Rectal smooth muscle tissue (tissue), 1 donor: ENCODE measurements at regions not wholly inside any gene's neighbourhood (a gene's known extent, or its start where the extent isn't known, plus 50 kb on each side); places are given as distances from the start of the nearest gene placed in this dataset.

Experiments
- H3K27ac ChIP-seq: one replicate; pipeline ENCODE4 v1.7.0; 2013; ENCODE audit warnings: low read depth, low read length, inconsistent platforms
- H3K27me3 ChIP-seq: one replicate; pipeline ENCODE4 v1.7.0; 2013; ENCODE audit warnings: low read length; ENCODE audit not compliant: control insufficient read depth, insufficient read depth
- H3K36me3 ChIP-seq: one replicate; pipeline ENCODE4 v1.7.0; 2013; ENCODE audit warnings: low read length; ENCODE audit not compliant: control insufficient read depth, insufficient read depth
- H3K4me1 ChIP-seq: one replicate; pipeline ENCODE4 v1.7.0; 2013; ENCODE audit warnings: low read length; ENCODE audit not compliant: control insufficient read depth, insufficient read depth
- H3K4me3 ChIP-seq: one replicate; pipeline ENCODE4 v1.7.0; 2013; ENCODE audit warnings: low read length
- H3K9ac ChIP-seq: one replicate; pipeline ENCODE4 v1.7.0; 2013; ENCODE audit warnings: low read length

DNA sequence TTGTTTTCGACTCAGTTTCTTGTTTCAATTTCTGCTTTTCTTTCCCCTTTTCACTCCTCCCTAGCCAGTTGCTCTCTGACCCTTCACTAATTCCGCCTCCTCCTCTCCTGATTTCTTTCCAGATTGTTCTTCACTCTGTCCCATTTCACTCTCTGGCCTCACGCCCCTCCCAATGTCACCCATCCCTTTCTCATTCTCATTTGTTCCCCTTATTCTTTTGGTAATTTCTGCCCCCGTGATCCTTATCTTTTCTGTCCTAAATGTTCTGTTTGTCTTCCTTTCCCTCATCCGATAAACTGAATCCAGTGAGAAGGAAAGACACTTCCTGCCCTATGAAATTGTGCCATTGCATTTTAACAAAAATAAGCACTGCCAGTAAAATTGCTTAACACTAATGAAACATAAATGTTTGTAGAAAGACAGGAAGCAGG is 94.5 kb upstream of the RASGEF1B start:
- H3K27ac ChIP-seq = peak overlapping the region; percentile 26
- H3K9ac ChIP-seq = no peak overlapping the region
- no peaks in the 10 kb centered on the region for H3K36me3 ChIP-seq
- H3K4me3 ChIP-seq = peak overlapping the region; percentile 11
- no peaks in the 10 kb centered on the region for H3K27me3 ChIP-seq
- H3K4me1 ChIP-seq = no peaks in the 10 kb centered on the region

DNA sequence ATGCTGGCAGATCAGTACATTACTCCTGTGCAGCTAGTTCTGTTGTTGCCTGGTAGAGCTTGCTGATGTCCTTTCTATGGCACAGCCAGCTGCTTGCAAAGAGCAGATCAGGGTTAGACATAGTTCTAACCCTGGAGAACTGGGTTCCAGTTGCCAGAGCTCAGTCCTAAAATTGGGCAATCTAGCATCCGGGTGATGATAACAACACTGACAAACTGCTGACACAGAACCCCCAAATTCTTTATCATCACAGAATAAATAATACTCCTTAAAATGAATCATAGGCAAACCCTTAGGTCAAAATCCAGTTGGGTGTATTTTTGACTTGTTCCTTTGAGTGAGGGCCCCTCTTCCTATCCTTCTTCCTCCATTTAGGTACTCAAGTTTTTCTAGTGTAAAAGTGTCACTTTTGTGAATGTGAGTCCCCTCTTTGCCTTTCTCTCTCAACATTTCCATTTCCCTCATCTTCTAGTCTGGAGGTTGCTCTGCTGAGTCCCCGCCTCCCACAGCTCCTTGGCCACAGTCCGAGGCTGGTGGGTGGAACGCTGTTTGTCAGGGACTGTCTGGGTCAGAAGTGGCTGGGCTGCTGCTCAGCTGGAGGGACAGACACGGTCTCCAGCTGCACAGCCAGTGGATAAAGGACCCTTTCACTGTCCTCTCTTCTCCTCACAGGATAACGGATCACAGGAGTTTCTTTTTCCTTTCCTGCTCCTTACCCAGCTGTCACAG is 93.6 kb upstream of the RASGEF1B start:
- Histone ChIP-seq H3K27me3 (no peaks in the 10 kb centered on the region), H3K9ac (no peak overlapping the region), H3K36me3 (no peaks in the 10 kb centered on the region), H3K27ac (no peak overlapping the region), H3K4me3 (peak overlapping the region; percentile 11), H3K4me1 (no peaks in the 10 kb centered on the region)

DNA sequence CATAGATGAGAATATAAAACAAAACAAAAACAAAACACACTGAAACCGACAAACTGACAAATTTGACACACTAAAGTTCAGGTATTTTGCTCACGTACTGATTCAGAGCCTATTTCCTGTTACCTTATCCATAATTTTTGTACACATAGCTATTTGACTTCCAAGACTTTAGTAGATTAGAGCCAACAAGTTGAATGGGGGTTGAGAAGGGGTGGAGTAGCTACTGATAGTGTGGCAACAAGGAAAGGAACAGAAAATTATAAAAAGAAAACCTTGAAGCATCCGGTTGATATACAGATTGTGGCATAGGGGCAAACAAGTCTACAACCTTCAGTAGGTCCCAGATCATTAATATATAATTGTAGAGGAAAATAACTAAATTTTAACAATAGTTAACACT is 92.3 kb upstream of the RASGEF1B start:
- no peaks in the 10 kb centered on the region for H3K4me1 ChIP-seq
- no peak overlapping the region for H3K4me3 ChIP-seq
- no peak overlapping the region for H3K9ac ChIP-seq
- H3K27me3 ChIP-seq = no peaks in the 10 kb centered on the region
- no peaks in the 10 kb centered on the region for H3K36me3 ChIP-seq
- H3K27ac ChIP-seq = no peak overlapping the region

DNA sequence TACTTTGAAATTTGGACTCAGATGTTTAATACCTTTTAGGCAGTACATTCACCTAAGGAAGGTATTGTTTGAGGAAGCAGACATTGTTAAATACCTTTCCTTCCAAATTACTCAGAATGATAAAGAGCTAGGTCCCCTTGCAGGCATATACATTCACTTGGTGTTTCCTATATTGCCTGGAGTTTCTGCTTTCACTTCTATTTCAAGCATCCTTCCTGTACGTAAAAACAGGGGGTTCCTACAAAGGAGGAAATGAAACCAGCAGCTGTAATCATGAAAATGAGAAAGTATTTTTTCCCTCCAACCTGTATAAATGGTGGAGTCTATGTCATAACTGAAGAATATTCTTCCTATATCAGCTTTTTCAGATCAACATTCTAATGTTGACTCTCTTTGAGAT is 90.4 kb upstream of the RASGEF1B start:
- H3K4me3 ChIP-seq = no peak overlapping the region
- H3K36me3 ChIP-seq = no peaks in the 10 kb centered on the region
- H3K4me1 ChIP-seq = no peaks in the 10 kb centered on the region
- H3K27ac ChIP-seq = no peak overlapping the region
- no peak overlapping the region for H3K9ac ChIP-seq
- H3K27me3 ChIP-seq = no peaks in the 10 kb centered on the region

DNA sequence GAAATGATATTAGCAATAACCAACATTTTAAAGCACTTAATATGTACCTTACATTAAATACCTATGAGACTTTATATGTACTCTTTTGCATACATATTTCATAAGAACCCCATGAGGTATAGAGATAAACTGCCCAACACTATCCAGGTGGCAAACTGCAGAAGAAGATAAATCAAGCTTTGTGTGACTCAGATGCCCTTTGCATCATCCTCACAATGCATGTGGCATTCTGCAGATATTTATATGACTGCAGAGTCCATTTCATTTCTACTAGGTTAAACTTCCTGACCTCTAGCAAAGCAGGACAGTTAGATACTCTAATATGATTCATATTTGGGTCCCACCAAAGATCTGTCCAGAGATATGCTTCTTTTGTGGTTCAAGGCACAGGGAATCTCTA is 85.6 kb upstream of the RASGEF1B start:
- no peak overlapping the region for H3K27ac ChIP-seq
- H3K4me3 ChIP-seq = no peak overlapping the region
- H3K36me3 ChIP-seq = no peaks in the 10 kb centered on the region
- H3K9ac ChIP-seq = no peak overlapping the region
- H3K4me1 ChIP-seq = no peaks in the 10 kb centered on the region
- no peaks in the 10 kb centered on the region for H3K27me3 ChIP-seq

DNA sequence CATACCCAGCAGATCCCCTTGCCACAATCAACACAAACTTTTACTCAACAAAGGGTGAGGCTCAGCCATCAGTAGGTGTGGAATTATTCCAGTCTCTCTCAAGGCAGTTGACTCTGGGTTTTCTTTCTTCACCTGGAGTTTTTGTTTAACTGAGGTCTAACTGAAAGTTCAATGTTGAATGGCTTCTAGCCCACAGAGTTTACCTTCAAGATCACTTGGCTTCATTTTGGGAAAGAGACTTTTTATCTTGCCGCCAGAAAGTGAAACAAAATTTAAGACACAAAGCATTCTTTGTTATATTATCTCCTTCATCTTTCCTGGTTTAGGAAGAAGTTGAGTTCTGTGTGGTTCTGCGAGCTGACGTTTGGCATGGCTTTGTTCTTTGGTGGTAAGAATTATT is 83.8 kb upstream of the RASGEF1B start:
- H3K9ac ChIP-seq = no peak overlapping the region
- no peak overlapping the region for H3K27ac ChIP-seq
- H3K4me1 ChIP-seq = no peaks in the 10 kb centered on the region
- no peak overlapping the region for H3K4me3 ChIP-seq
- H3K27me3 ChIP-seq = no peaks in the 10 kb centered on the region
- no peaks in the 10 kb centered on the region for H3K36me3 ChIP-seq

DNA sequence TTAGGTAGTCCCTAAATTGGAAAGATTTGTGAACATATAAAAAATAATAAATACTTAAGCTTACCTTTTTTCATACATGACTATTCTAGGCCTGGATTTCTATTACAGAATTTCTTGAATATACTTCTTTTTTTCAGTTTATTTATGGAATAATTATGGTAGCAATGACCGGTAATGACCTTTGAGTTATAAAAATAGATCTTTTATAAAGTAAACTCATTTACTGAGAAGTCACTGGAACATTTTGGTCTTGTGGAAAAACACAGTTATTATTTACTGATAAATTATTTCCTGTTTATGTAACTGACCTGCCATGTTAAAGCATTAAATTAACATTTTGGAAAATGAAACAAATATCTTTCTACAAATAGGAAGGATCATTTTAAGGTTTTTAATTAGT is 80.4 kb upstream of the RASGEF1B start:
- H3K27ac ChIP-seq = no peak overlapping the region
- H3K36me3 ChIP-seq = no peaks in the 10 kb centered on the region
- no peaks in the 10 kb centered on the region for H3K27me3 ChIP-seq
- no peak overlapping the region for H3K4me3 ChIP-seq
- no peaks in the 10 kb centered on the region for H3K4me1 ChIP-seq
- no peak overlapping the region for H3K9ac ChIP-seq

DNA sequence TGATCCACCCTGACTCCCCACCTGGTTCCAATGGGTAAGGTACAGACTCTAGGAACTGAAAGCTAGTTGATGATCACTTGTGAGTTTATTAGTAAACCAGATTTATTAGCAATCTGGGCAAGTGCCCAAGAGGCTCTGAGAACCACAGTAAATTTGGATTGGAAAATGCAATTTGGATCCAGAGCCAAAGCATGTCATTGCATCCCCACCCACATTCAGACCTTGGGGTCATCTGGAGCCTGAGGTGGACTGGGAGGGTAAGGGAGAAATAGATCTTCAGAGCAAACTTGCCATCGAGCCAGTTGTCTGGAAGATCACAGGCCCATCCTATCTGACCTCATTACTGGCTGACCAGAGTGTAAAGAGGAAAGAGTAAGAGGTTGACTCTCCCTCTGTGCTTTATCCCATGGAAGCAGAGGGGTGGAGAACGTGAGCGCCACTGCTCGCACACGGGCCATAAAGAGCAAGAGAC is 78.7 kb upstream of the RASGEF1B start:
- Histone ChIP-seq H3K4me3 (no peak overlapping the region), H3K4me1 (no peaks in the 10 kb centered on the region), H3K9ac (no peak overlapping the region), H3K27ac (no peak overlapping the region), H3K36me3 (no peaks in the 10 kb centered on the region), H3K27me3 (no peaks in the 10 kb centered on the region)

DNA sequence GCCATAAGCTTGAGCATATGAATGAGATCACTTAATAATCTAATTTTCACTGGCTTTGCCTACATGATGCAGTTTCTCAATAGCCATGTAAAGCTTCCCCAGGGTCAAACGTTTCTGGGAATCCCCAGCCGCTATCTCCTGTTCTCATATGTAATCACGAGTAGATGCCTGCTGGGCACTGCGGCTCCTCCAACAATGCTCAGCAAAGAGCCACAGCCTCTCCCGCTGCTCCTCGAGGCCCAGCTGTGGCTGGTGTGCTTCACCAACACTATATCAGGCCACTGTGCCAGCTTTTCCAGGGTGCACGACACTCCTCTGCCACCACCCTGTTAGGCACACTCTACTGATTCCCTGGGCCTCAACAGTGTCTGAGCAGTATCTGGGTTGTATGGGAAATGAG is 78.3 kb upstream of the RASGEF1B start:
- Histone ChIP-seq H3K4me3 (no peak overlapping the region), H3K27me3 (no peaks in the 10 kb centered on the region), H3K9ac (no peak overlapping the region), H3K4me1 (no peaks in the 10 kb centered on the region), H3K27ac (no peak overlapping the region), H3K36me3 (no peaks in the 10 kb centered on the region)

DNA sequence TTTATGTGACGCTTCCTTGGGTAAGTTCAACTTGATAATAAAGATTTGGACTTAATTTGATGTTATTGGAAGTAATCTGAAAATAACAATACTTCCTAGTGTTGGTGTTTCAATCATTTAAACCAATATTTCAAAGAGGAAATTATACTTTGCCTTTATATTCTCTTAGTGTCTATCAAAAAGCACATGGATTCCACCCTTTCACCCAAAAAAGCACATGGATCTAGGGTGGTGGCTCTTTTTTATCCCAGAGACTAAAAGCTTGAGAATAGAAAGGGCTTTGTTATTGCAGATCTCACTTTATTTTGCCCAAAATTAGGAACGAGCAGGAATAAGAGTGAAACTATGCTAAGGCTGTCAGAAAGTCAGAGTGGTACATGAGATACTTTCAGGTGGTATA is 75.1 kb upstream of the RASGEF1B start:
- Histone ChIP-seq H3K27ac (no peak overlapping the region), H3K27me3 (no peaks in the 10 kb centered on the region), H3K9ac (no peak overlapping the region), H3K4me1 (no peaks in the 10 kb centered on the region), H3K4me3 (no peak overlapping the region), H3K36me3 (no peaks in the 10 kb centered on the region)

DNA sequence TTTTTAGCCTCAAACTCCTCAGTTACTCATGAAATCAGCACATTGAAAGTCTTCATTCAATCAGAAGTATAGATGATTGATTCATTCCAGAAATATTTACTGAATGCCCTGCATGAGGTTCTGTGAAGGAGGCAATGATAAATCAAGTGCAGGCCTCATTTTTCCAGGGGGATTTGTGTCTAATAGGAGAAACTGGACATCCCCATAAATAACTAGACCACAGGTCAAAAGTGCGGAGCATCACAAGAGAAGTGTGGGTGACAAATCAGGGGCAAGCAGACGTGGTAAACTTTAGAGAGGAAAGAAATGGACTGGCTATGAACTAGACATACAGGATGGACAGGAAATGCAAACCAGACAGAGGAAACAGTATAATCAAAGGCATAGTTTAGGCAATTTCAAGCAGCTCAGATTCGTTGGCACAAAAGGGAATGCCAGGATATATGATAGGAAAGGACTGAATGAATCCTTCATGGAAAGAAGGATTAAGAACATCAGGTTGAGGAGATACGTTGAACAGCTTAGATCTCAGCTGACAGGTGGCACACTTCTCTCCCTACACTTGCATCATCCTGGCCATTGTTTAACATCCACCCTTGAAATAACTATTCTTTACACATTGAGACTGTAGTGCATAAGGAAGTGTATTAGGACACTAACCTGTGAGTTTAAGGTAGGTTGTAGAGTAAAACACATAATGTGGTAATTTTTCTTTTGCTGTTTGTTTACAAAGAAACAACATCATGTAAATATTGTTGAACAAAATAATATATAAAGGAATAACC is 69.6 kb upstream of the RASGEF1B start:
- Histone ChIP-seq H3K27ac (no peak overlapping the region), H3K9ac (no peak overlapping the region), H3K4me3 (no peak overlapping the region), H3K36me3 (no peaks in the 10 kb centered on the region), H3K27me3 (no peaks in the 10 kb centered on the region), H3K4me1 (no peaks in the 10 kb centered on the region)

DNA sequence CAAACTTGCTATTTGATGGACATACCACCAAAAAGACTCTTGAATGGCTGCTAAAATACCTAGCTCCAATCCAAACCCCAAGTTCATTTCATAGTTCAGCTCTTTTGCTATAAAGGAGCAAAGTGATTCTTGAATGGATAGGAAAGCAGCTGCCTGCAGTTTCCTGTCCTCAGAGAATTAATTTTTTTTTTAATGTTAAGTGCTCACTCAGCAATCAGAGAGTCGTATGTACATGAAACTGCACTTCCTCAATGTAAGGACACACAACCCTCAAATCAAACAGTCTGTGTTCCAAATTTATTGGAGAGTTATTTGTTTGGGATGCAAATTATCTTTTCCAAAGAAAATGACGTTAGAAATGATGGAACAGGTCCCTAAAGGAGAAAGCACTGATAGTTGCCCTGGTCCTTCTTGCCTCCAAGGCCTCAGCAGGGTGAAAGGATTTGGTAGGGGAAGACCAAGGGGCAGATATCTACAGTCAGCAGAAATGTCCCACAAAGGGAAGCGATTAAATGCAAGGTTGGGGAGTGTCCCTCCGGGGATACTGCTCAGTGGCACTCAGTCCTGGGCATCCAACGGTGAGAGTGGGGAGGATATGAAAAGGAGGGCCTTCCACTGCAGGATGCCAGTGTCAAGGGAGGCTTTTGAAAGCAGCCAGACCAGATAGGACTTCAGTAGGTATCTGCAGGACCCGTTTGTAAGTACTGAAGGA is 67.2 kb upstream of the RASGEF1B start:
- no peaks in the 10 kb centered on the region for H3K4me1 ChIP-seq
- no peak overlapping the region for H3K9ac ChIP-seq
- H3K27me3 ChIP-seq = no peaks in the 10 kb centered on the region
- no peak overlapping the region for H3K27ac ChIP-seq
- H3K36me3 ChIP-seq = no peaks in the 10 kb centered on the region
- no peak overlapping the region for H3K4me3 ChIP-seq
